OCI-LY7 (cell line): ENCODE measurements at regions not wholly inside any gene's neighbourhood (a gene's known extent, or its start where the extent isn't known, plus 50 kb on each side); places are given as distances from the start of the nearest gene placed in this dataset.

ENCODE experiments used
- EZH2phosphoT487 ChIP-seq: fragments of 200-600 bp; sonication (generic); IDR thresholded peaks from 2 replicates; pipeline ENCODE4 v1.6.1; 2018; ENCODE audit warnings: low read depth, borderline replicate concordance, mild to moderate bottlenecking, mixed run types, antibody characterized with exemption, low read length, moderate library complexity, mixed read lengths
- TF ChIP-seq, protein P1 (sequence below): fragments of 200-600 bp; sonication (generic); conservative IDR thresholded peaks from 2 replicates; pipeline ENCODE4 v1.5.1; 2014; ENCODE audit warnings: mild to moderate bottlenecking, antibody characterized with exemption, low read length, moderate library complexity, mixed read lengths

DNA sequence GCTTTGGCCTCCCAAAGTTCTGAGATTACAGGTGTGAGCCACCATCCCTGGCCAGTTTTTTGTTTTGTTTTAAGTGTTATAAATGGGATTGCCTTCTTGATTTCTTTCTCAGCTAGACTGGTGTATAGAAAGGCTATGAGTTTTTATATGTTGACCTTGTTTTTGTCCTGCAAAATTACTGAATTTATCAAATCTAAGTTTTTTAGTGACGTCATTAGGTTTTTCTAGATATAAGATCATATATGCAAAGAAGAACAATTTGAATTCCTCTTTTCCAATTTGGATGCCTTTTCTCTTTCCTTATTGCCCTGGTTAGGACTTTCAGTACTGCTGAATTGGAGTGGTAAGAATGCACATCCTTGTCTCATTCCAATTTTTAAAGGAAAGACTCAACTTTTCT lies 81.3 kb upstream of the MOCS1 start:
- TF ChIP-seq EZH2phosphoT487 = no peak
- TF ChIP-seq, protein P1, sequence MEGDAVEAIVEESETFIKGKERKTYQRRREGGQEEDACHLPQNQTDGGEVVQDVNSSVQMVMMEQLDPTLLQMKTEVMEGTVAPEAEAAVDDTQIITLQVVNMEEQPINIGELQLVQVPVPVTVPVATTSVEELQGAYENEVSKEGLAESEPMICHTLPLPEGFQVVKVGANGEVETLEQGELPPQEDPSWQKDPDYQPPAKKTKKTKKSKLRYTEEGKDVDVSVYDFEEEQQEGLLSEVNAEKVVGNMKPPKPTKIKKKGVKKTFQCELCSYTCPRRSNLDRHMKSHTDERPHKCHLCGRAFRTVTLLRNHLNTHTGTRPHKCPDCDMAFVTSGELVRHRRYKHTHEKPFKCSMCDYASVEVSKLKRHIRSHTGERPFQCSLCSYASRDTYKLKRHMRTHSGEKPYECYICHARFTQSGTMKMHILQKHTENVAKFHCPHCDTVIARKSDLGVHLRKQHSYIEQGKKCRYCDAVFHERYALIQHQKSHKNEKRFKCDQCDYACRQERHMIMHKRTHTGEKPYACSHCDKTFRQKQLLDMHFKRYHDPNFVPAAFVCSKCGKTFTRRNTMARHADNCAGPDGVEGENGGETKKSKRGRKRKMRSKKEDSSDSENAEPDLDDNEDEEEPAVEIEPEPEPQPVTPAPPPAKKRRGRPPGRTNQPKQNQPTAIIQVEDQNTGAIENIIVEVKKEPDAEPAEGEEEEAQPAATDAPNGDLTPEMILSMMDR = no peak
